ENCODE measurements at regions not wholly inside any gene's neighbourhood (a gene's known extent, or its start where the extent isn't known, plus 50 kb on each side); places are given as distances from the start of the nearest gene placed in this dataset.
"Not testable (repeated sequence)": the region's sequence is repeated elsewhere in the genome, so short reads cannot be mapped to it uniquely, and the experiment has no call there.

DNA sequence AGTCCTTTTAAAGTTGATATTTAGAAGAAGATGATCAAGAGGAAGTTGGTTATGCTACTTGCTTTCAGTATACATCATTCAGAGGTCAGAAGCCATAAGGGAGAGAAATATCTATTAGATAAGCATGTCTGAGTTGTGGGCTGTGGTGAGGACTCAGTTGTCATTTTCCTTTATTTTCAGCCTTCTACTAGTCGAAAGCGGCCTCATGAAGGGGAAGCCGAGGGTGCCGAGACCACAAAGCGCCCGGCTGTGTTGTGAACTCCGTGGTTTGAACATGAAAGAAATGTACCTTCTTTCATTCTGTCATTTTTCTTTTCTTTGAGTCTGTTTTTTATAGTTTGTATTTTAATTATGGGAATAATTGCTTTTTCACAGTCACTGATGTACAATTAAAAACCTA, 624.8 kb downstream of the ZNF37A start:
- ATAC-seq; intact Hi-C loops (cut with DNase I, micrococcal nuclease); H3K4me3 ChIP-seq; DNase-seq; H3K4me1 ChIP-seq (ENCODE audit: low read depth); H3K36me3 ChIP-seq (ENCODE audit: low read depth): not testable (repeated sequence)
- H3K9me3 ChIP-seq, result peaks cover 27% of the 10 kb centered on the region

DNA sequence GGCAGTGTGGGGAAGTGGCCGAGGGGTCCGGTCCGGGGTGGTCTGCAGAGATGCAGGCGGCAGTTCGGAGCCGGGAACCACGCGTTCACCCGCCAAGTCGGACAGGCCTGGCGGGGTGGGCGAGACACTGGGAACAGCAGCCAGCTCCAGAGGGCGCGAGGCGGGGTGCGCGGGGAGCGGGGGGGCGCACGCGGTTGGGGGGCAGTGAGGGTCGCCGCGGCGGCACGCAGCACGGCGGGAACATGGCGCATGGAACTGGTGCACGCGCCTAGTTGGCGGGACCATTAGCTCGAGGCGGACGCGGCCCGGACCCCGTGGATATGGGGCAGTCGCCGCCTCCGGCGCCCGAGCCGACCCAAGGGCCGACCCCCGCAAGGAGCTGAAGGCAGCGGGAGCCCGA, 635.9 kb downstream of the ZNF37A start:
- intact Hi-C loops (cut with DNase I, micrococcal nuclease), result no loop called here
- ATAC-seq (no peak), DNase-seq (no peak)
- H3K4me3 ChIP-seq, result no peak overlapping the region
- H3K9me3 ChIP-seq, result peaks cover 34% of the 10 kb centered on the region
- H3K4me1 ChIP-seq (ENCODE audit: low read depth), result no peaks in the 10 kb centered on the region
- TF ChIP-seq, protein P1, sequence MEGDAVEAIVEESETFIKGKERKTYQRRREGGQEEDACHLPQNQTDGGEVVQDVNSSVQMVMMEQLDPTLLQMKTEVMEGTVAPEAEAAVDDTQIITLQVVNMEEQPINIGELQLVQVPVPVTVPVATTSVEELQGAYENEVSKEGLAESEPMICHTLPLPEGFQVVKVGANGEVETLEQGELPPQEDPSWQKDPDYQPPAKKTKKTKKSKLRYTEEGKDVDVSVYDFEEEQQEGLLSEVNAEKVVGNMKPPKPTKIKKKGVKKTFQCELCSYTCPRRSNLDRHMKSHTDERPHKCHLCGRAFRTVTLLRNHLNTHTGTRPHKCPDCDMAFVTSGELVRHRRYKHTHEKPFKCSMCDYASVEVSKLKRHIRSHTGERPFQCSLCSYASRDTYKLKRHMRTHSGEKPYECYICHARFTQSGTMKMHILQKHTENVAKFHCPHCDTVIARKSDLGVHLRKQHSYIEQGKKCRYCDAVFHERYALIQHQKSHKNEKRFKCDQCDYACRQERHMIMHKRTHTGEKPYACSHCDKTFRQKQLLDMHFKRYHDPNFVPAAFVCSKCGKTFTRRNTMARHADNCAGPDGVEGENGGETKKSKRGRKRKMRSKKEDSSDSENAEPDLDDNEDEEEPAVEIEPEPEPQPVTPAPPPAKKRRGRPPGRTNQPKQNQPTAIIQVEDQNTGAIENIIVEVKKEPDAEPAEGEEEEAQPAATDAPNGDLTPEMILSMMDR (IDR thresholded peaks at IDR 0.05), result no peak
- H3K36me3 ChIP-seq (ENCODE audit: low read depth), result no peaks in the 10 kb centered on the region

DNA sequence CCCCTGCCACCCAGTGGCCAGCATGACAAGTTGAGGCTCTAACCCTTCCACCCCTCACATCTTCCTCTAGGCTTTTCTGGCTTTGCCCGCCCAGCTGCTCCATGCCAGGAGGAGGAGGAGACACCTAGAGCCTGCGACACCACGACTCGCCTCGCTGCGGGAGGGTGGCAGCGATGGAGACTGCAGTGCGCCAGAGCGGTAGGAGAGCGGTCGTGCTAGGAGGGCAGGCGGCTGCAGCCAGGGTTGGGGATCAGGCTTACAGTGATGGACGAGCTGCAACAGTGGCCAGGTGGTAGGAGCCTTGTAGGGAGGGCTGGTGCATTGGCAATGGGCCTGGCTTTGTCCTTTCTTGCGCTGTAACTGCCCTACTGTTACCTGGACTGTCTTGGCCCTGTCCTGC, 642.5 kb downstream of the ZNF37A start:
- ATAC-seq; intact Hi-C loops (cut with DNase I, micrococcal nuclease); H3K4me1 ChIP-seq (ENCODE audit: low read depth); H3K4me3 ChIP-seq; DNase-seq; H3K36me3 ChIP-seq (ENCODE audit: low read depth): not testable (repeated sequence)
- peaks cover 36% of the 10 kb centered on the region for H3K9me3 ChIP-seq

DNA sequence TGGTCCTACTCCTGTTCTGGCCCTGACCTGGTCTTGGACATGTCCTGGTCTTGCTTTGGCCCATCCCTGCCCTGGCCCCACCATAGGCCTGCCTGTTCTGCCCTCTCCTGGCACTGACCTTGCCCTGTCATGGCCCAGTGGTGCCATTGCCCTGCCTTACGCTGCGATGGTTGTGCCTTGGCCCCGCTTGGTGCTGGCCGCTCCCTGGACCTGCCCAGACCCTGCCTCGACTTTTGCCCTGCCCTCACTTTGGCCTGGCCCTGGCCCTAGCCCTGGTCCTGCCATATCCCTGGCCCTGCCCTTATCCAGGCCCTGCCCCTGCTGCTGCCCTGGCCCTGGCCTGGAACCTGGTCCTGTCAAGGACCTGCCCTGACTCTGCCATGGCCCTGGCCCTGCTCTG, 643.1 kb downstream of the ZNF37A start:
- H3K4me1 ChIP-seq (ENCODE audit: low read depth); DNase-seq; intact Hi-C loops (cut with DNase I, micrococcal nuclease); ATAC-seq; H3K36me3 ChIP-seq (ENCODE audit: low read depth); H3K4me3 ChIP-seq: not testable (repeated sequence)
- H3K9me3 ChIP-seq, result peaks cover 39% of the 10 kb centered on the region

DNA sequence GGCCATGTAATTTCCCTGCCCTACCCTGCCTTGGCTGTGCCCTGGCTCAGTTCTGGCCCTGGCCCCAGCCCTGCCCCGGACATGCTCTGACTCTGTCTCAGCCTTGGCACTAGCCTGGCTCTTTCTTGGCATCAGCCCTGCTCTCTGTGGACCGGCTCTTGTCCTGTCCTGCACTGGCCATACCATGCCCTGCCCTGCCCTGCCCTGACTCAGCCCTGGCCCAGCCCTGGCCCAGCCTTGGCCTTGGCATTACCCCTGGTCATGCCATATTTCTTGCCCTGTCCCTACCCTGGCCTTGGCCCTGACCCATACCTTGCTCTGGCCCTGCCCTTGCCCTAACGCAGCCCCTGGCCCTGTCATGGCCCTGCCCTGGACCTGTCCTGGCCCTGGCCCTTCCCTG, 643.9 kb downstream of the ZNF37A start:
- intact Hi-C loops (cut with DNase I, micrococcal nuclease); H3K4me1 ChIP-seq (ENCODE audit: low read depth); DNase-seq; H3K4me3 ChIP-seq; H3K36me3 ChIP-seq (ENCODE audit: low read depth); ATAC-seq: not testable (repeated sequence)
- peaks cover 45% of the 10 kb centered on the region for H3K9me3 ChIP-seq

DNA sequence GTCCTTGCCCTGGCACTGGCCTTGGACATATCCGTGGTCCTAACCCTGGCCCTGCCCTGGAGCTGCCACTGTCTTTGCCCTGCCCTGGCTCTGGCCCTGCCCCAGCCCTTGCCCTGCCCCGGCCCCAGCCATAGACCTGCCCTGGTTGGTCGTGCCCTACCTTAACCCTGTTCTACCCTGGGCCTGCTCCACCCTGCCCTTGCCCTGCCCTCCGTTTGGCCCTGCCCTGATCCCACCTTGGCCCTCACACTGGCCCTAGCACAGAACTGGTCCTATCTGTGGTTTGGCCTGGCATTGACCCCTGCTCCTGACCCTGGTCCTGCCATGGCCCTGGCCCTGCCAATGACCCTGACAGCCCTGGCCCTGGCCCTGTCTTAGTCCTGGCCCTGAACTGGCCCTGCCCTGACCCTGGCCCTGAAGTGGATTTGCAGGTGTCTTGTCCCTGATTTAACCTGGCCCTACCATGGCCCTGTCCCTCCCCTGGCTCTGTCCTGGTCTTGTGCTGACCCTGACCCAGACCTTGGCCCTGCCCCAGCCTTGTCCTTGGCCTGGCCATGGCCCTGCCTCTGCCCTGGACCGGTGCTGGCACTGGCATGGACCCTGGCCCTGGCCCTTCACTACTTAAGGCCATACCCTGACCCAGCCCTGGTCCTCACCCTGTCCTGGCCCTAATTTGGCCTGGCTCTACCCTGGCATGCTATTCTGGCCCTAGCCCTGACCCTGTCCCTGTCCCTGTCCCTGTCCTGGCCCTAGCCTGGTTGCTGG, 645.1 kb downstream of the ZNF37A start:
- DNase-seq; ATAC-seq; H3K4me3 ChIP-seq; intact Hi-C loops (cut with DNase I, micrococcal nuclease); H3K36me3 ChIP-seq (ENCODE audit: low read depth); H3K4me1 ChIP-seq (ENCODE audit: low read depth): not testable (repeated sequence)
- peaks cover 49% of the 10 kb centered on the region for H3K9me3 ChIP-seq

DNA sequence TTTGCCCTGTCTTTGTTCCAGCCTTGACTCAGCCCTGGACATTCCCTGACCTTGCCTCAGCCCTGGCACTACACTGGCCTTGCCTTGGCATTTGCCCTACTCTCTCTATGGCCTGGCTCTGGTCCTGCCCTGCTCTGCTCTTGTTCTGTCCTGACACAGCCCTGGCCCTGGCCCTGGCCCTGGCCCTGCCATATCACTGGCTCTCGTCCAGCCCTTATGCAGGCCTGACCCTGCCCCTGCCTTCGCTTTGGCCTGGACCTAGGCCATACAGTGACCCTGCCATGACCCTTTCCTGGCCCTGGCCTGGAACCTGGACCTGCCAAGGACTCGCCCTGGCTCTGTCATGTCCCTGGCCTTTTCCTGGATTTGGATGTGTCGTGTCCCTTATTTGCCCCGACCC, 646.0 kb downstream of the ZNF37A start:
- intact Hi-C loops (cut with DNase I, micrococcal nuclease), result no loop called here
- Histone ChIP-seq H3K36me3 (ENCODE audit: low read depth) (no peaks in the 10 kb centered on the region), H3K4me1 (ENCODE audit: low read depth) (no peaks in the 10 kb centered on the region), H3K4me3 (no peak overlapping the region), H3K9me3 (peaks cover 55% of the 10 kb centered on the region)
- TF ChIP-seq, protein P1 (IDR thresholded peaks at IDR 0.05), result no peak
- ATAC-seq (no peak), DNase-seq (no peak)

DNA sequence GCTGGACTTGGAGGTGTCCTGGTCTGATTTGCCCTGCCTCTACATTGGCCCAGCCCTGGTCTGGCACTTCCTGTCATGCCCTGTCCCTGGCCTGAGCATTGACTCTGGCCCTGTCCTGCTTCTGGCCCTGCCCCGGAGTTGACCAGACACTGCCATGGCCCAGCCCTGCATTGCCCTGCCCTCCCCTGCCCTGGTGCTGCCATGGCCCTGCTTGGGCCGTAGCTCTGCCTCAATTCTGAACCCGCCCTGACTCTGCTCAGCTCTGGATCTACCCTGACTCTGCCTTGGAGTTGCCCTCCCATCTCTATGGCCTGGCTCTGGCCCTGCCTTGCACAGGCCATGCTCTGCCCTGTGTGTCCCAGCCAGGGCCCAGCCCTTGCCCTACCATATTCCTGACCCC, 647.1 kb downstream of the ZNF37A start:
- no peak overlapping the region for H3K4me3 ChIP-seq
- H3K9me3 ChIP-seq, result peaks cover 48% of the 10 kb centered on the region
- intact Hi-C loops (cut with DNase I, micrococcal nuclease), result no loop called here
- TF ChIP-seq, protein P1 (IDR thresholded peaks at IDR 0.05), result no peak
- DNase-seq (no peak), ATAC-seq (no peak)
- H3K4me1 ChIP-seq (ENCODE audit: low read depth), result no peaks in the 10 kb centered on the region
- no peaks in the 10 kb centered on the region for H3K36me3 ChIP-seq (ENCODE audit: low read depth)

DNA sequence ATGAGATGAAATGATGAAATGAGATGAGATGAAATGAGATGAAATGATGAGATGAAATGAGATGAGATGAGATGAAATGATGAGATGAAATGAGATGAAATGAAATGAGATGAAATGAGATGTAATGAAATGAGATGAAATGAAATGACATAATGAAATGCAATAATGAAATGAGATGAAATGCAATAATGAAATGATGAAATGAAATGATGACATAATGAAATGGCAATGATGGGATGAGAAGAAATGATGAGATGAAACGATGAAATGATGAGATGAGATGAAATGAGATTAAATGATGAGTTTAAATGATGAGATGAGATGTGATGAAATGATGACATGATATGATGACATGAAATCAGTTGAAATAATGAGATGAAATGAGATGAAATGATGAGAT, 650.3 kb downstream of the ZNF37A start:
- DNase-seq; intact Hi-C loops (cut with DNase I, micrococcal nuclease); H3K36me3 ChIP-seq (ENCODE audit: low read depth); ATAC-seq; H3K4me3 ChIP-seq; H3K4me1 ChIP-seq (ENCODE audit: low read depth): not testable (repeated sequence)
- H3K9me3 ChIP-seq, result peaks cover 34% of the 10 kb centered on the region

DNA sequence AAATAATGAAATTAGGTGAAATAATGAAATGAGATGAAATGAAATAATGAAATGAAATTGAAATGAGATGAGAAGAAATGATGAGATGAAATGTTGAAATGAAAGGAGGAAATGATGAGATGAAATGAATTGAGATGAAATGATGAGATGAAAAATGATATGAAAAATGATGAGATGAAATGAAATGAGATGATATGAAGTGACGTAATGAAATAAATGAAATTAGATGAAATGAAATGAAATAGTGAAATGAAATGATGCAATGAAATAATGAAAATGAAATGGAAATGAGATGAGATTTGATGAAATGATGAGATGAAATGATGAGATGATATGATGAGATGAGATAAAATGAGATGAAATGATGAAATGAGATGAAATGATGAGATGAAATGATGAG, 651.9 kb downstream of the ZNF37A start:
- intact Hi-C loops (cut with DNase I, micrococcal nuclease); DNase-seq; H3K4me3 ChIP-seq; H3K36me3 ChIP-seq (ENCODE audit: low read depth); ATAC-seq; H3K4me1 ChIP-seq (ENCODE audit: low read depth): not testable (repeated sequence)
- H3K9me3 ChIP-seq, result peaks cover 26% of the 10 kb centered on the region

All from mucosa of descending colon (tissue), 3 donors.